Retinal pigment epithelial cell (primary cell): ENCODE measurements at regions not wholly inside any gene's neighbourhood (a gene's known extent, or its start where the extent isn't known, plus 50 kb on each side); places are given as distances from the start of the nearest gene placed in this dataset.

ENCODE experiments used
- DNase-seq: peaks from one replicate; pipeline ENCODE4 v3.0.0-alpha.2; 2010; ENCODE audit warnings: low read depth
- H3K4me3 ChIP-seq: 2 replicates; pipeline ENCODE4 v1.5.1; 2011; ENCODE audit warnings: mild to moderate bottlenecking, low read length, control low read depth, moderate library complexity
- CTCF ChIP-seq: conservative IDR thresholded peaks from 2 replicates; pipeline ENCODE4 v1.5.1; 2011; ENCODE audit warnings: low read depth, low read length, control low read depth, inconsistent platforms

- TF ChIP-seq CTCF = no peak
- no peak overlapping the region for H3K4me3 ChIP-seq
- no peak for DNase-seq
These were observed 128.0 kb downstream of the KIF20B start for GRCh38 chr10:89829262-89829886.

GRCh38 chr10:89829887-89830269 is 128.5 kb downstream of the KIF20B start:
- no peak for DNase-seq
- H3K4me3 ChIP-seq = no peak overlapping the region
- no peak for TF ChIP-seq CTCF

DNA sequence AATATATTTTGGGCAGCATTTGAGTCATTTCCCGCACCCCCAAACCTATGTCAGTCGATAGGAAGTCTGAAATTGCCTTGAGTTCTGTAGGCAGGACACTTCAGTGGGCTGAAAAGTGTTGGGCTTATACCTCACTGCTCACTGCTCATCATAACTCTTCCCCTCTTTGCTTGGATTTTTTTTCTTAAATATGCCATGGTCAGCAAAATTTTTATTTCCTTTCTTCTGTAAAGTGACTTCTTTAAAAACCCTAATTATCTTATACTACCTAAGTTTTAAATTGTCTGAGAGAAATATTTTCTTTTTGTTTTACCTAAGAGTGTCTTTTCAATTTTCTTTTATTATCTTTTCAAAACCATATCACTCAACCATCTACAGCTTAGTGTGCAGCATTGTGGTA is 129.2 kb downstream of the KIF20B start:
- H3K4me3 ChIP-seq = no peak overlapping the region
- DNase-seq = no peak
- TF ChIP-seq CTCF = no peak

GRCh38 chr10:89836840-89837164 is 135.4 kb downstream of the KIF20B start:
- TF ChIP-seq CTCF = no peak
- H3K4me3 ChIP-seq = peak overlapping the region; percentile 56
- DNase-seq = no peak

DNA sequence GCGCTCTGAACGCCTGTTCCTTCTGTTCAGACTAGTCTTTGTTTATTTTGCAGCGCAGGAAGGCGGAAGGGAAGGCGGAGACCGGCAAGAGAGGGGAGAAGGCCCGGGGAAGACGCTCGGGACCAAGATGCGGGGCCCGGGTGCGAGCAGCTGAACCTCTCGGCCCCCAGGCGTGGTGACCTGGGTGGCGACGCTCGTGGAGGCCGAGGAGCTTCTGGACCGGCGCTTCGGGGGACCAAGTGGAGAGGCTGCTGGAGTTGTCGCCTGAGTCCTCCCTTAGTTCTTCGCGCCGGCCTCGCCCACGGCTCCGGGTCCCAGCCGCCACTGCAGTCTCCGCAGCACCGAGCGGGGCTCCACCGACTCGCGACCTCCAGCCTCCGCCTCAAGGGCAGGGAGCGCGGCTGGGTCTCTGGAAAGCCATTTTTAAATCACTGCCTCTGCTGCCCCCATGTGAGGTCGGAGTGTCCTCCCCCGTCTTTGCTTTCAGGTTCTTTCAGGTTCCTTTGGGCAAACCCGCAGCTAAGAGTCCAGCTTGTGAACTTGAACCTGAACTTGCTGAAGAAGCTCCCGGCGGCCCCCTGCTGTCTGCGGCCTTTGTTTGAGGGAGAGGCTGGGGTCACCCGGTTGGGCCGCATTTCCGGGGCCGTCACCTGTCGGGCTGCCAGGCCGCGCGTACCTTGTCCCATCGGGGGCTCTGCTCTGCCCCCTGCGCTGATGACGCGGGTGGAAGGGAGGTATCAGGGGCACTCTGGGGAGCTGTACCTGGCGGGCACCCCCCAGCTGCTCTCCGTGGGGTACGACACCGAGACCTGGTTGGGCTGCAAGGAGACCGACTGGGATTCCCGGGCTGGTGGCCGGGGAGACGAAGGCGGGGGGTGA is 136.0 kb downstream of the KIF20B start:
- peak overlapping the region; percentile 56 for H3K4me3 ChIP-seq
- DNase-seq = no peak
- peak; percentile 16 for TF ChIP-seq CTCF

GRCh38 chr10:89838044-89838615 is 136.7 kb downstream of the KIF20B start:
- H3K4me3 ChIP-seq = peak overlapping the region; percentile 56
- no peak for TF ChIP-seq CTCF
- no peak for DNase-seq
